CD14-positive monocyte (primary cell): ENCODE measurements at regions not wholly inside any gene's neighbourhood (a gene's known extent, or its start where the extent isn't known, plus 50 kb on each side); places are given as distances from the start of the nearest gene placed in this dataset.

Experiments
- DNase-seq, 3 donors: peaks; one replicate each; pipeline ENCODE4 v3.0.0-alpha.2; 2011 to 2022
- H2AFZ ChIP-seq: 2 replicates; pipeline ENCODE4 v1.6.0; 2012; ENCODE audit warnings: mild to moderate bottlenecking, low read depth, low read length, inconsistent platforms; ENCODE audit not compliant: insufficient read depth, poor library complexity, severe bottlenecking
- H3K27ac ChIP-seq, 2 donors: 1 replicate in 1 of 2; 2 replicates in 1 of 2; pipeline ENCODE4 v1.5.1; 2012 to 2013; ENCODE audit warnings: low read length in 2 of 2, control low read depth in 1 of 2, inconsistent platforms in 1 of 2, low read depth in 1 of 2, mild to moderate bottlenecking in 1 of 2
- H3K27me3 ChIP-seq, 2 donors: one replicate each; pipeline versions ENCODE4 v1.6.0 to v1.6.1; 2011 to 2013; ENCODE audit warnings: low read length in 2 of 2; ENCODE audit not compliant: control insufficient read depth in 2 of 2, insufficient read depth in 2 of 2
- H3K36me3 ChIP-seq, 2 donors: replicated peaks in 1 of 2; 1 replicate in 1 of 2; 2 replicates in 1 of 2; pipeline versions ENCODE4 v1.5.1 to v1.6.1; 2012 to 2013; ENCODE audit warnings: low read length in 2 of 2, control low read depth in 1 of 2, inconsistent platforms in 1 of 2, mild to moderate bottlenecking in 1 of 2; ENCODE audit not compliant: insufficient read depth in 2 of 2, control insufficient read depth in 1 of 2
- H3K4me1 ChIP-seq, 2 donors: 1 replicate in 1 of 2; 2 replicates in 1 of 2; pipeline versions ENCODE4 v1.5.1 to v1.6.1; 2012 to 2013; ENCODE audit warnings: low read length in 2 of 2, control low read depth in 1 of 2, inconsistent platforms in 1 of 2, mild to moderate bottlenecking in 1 of 2, moderate library complexity in 1 of 2; ENCODE audit not compliant: insufficient read depth in 2 of 2, control insufficient read depth in 1 of 2
- H3K4me2 ChIP-seq: replicated peaks from 2 replicates; pipeline ENCODE3; 2012; ENCODE audit warnings: low read length, moderate library complexity, mild to moderate bottlenecking; ENCODE audit not compliant: poor library complexity, severe bottlenecking; ENCODE audit errors: extremely low read depth
- H3K4me3 ChIP-seq, 3 experiments: fragments of 200-600 bp in 1 of 3; sonication (generic) in 1 of 3; replicated peaks in 1 of 3; 1 replicate in 2 of 3; 2 replicates in 1 of 3; pipeline ENCODE4 v1.5.1; 2011 to 2013; ENCODE audit warnings: low read length in 3 of 3, mild to moderate bottlenecking in 3 of 3, control low read depth in 2 of 3, low read depth in 2 of 3, inconsistent platforms in 1 of 3, moderate library complexity in 1 of 3
- H3K79me2 ChIP-seq: 2 replicates; pipeline ENCODE4 v1.6.0; 2012; ENCODE audit warnings: mild to moderate bottlenecking, control low read depth, inconsistent platforms, low read length, moderate library complexity; ENCODE audit not compliant: insufficient read depth
- H3K9ac ChIP-seq: 2 replicates; pipeline ENCODE4 v1.6.0; 2017; ENCODE audit warnings: low read length, mild to moderate bottlenecking; ENCODE audit not compliant: insufficient read depth, poor library complexity, severe bottlenecking
- H3K9me3 ChIP-seq, 2 donors: replicated peaks in 1 of 2; 1 replicate in 1 of 2; 2 replicates in 1 of 2; pipeline versions ENCODE4 v1.5.1 to v1.6.1; 2012 to 2013; ENCODE audit warnings: low read length in 2 of 2, control low read depth in 1 of 2; ENCODE audit not compliant: control insufficient read depth in 1 of 2, insufficient read depth in 1 of 2
- H4K20me1 ChIP-seq: 2 replicates; pipeline ENCODE4 v1.6.0; 2012; ENCODE audit warnings: mild to moderate bottlenecking, low read length, control low read depth, moderate library complexity; ENCODE audit not compliant: insufficient read depth
- H3K27ac Mint-ChIP-seq, 7 donors: one replicate each; pipeline ENCODE4 v1.8.0; 2020; ENCODE audit warnings: mild to moderate bottlenecking in 7 of 7, mixed read lengths in 7 of 7, moderate library complexity in 6 of 7, inconsistent platforms in 2 of 7
- H3K27me3 Mint-ChIP-seq, 3 donors: one replicate each; pipeline ENCODE4 v1.8.0; 2021 to 2022; ENCODE audit warnings: low read depth in 3 of 3, mild to moderate bottlenecking in 3 of 3, mixed read lengths in 3 of 3, moderate library complexity in 3 of 3, inconsistent platforms in 1 of 3
- H3K36me3 Mint-ChIP-seq, 2 donors: one replicate each; pipeline ENCODE4 v1.8.0; 2020; ENCODE audit warnings: mixed read lengths in 2 of 2, inconsistent platforms in 1 of 2, mild to moderate bottlenecking in 1 of 2
- H3K4me1 Mint-ChIP-seq: one replicate; pipeline ENCODE4 v1.8.0; 2020; ENCODE audit warnings: mild to moderate bottlenecking, mixed read lengths
- H3K4me3 Mint-ChIP-seq, 2 donors: one replicate each; pipeline ENCODE4 v1.8.0; 2020; ENCODE audit warnings: mild to moderate bottlenecking in 2 of 2, mixed read lengths in 2 of 2, moderate library complexity in 1 of 2
- H3K9me3 Mint-ChIP-seq, 7 donors: one replicate each; pipeline ENCODE4 v1.8.0; 2020 to 2022; ENCODE audit warnings: mixed read lengths in 7 of 7, mild to moderate bottlenecking in 6 of 7, moderate library complexity in 6 of 7, inconsistent platforms in 2 of 7
- CTCF ChIP-seq: fragments of 200-600 bp; IDR thresholded peaks from one replicate; pipeline ENCODE4 v1.8.0; 2022; ENCODE audit warnings: antibody characterized with exemption, mild to moderate bottlenecking
- WGBS: methylation state at CpG from one replicate; pipeline ENCODE4 v1.1.5; 2013; ENCODE audit warnings: missing lambda C conversion rate; ENCODE audit not compliant: insufficient coverage; 5-methylcytosine and 5-hydroxymethylcytosine counted together
- intact Hi-C, 2 donors: fragments of 100-400 bp; cut with micrococcal nuclease; formaldehyde crosslinking; loops; one replicate each; pipeline versions ENCODE4 v1.15.0 to v1.15.1; 2023

- H3K9me3 Mint-ChIP-seq: peaks cover 0 to 4% (median 0%) of the 10 kb centered on the region in 7 donors
Measured at GRCh38 chr16:75913958-75914357, 187.7 kb upstream of the CPHXL start.

GRCh38 chr16:75916451-75916850, 190.2 kb upstream of the CPHXL start:
- Histone ChIP-seq H3K9ac (no peak overlapping the region), H2AFZ (no peak overlapping the region), H3K4me1 (no peaks in the 10 kb centered on the region), H4K20me1 (no peaks in the 10 kb centered on the region), H3K4me2 (no peak overlapping the region), H3K36me3 (no peaks in the 10 kb centered on the region), H3K27ac (no peak overlapping the region), H3K27me3 (no peaks in the 10 kb centered on the region), H3K4me3 (no peak overlapping the region), H3K79me2 (no peaks in the 10 kb centered on the region), H3K9me3 (no peaks in the 10 kb centered on the region)
- WGBS: no CpG with 5 or more reads among the region's 6 CpGs
- peaks cover 0 to 2% (median 0%) of the 10 kb centered on the region in 3 donors for H3K27me3 Mint-ChIP-seq
- no peak overlapping the region for H3K27ac Mint-ChIP-seq
- H3K4me3 Mint-ChIP-seq: no peak overlapping the region
- no peaks in the 10 kb centered on the region for H3K36me3 Mint-ChIP-seq
- TF ChIP-seq CTCF: no peak
- H3K9me3 Mint-ChIP-seq: peaks cover 0 to 4% (median 0%) of the 10 kb centered on the region in 7 donors
- intact Hi-C loops: no loop called here
- H3K4me1 Mint-ChIP-seq: no peaks in the 10 kb centered on the region
- DNase-seq: no peak

More at GRCh38 chr16:75913958-75914357, 187.7 kb upstream of the CPHXL start:
- Mint-ChIP-seq H3K4me3 (no peak overlapping the region), H3K27ac (no peak overlapping the region), H3K36me3 (no peaks in the 10 kb centered on the region), H3K4me1 (no peaks in the 10 kb centered on the region), H3K27me3 (peaks cover 0 to 2% (median 0%) of the 10 kb centered on the region in 3 donors)
- intact Hi-C loops: no loop called here
- Histone ChIP-seq H3K9me3 (no peaks in the 10 kb centered on the region), H3K4me3 (no peak overlapping the region), H3K27ac (no peak overlapping the region), H3K4me2 (no peak overlapping the region), H3K79me2 (no peaks in the 10 kb centered on the region), H2AFZ (no peak overlapping the region), H3K4me1 (no peaks in the 10 kb centered on the region), H4K20me1 (no peaks in the 10 kb centered on the region), H3K36me3 (no peaks in the 10 kb centered on the region), H3K27me3 (no peaks in the 10 kb centered on the region), H3K9ac (no peak overlapping the region)
- WGBS: no CpG with 5 or more reads among the region's 1 CpG
- DNase-seq: no peak
- no peak for TF ChIP-seq CTCF
